ENCODE measurements at regions not wholly inside any gene's neighbourhood (a gene's known extent, or its start where the extent isn't known, plus 50 kb on each side); places are given as distances from the start of the nearest gene placed in this dataset.

DNA sequence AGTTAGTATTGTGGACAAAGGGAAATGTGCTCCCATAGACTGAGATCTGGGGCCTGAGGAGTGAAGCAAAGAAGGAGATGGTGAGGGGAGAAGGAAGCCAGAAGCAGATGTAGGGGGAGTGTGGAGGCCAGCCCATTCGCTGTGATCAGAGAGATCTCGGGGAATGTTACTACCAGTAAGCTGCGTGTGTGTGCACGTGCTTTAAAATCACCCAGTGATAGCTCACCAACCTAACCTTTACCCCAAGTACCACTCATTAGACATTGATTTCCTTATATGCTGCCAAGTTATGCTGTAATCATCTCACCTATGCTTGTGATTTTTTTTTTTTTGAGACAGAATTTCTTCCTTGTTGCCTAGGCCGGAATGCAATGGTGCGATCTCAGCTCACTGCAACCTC lies 659.1 kb downstream of the IRX1 start:
- H3K27ac ChIP-seq, result no peak overlapping the region
- TF ChIP-seq, protein P1, sequence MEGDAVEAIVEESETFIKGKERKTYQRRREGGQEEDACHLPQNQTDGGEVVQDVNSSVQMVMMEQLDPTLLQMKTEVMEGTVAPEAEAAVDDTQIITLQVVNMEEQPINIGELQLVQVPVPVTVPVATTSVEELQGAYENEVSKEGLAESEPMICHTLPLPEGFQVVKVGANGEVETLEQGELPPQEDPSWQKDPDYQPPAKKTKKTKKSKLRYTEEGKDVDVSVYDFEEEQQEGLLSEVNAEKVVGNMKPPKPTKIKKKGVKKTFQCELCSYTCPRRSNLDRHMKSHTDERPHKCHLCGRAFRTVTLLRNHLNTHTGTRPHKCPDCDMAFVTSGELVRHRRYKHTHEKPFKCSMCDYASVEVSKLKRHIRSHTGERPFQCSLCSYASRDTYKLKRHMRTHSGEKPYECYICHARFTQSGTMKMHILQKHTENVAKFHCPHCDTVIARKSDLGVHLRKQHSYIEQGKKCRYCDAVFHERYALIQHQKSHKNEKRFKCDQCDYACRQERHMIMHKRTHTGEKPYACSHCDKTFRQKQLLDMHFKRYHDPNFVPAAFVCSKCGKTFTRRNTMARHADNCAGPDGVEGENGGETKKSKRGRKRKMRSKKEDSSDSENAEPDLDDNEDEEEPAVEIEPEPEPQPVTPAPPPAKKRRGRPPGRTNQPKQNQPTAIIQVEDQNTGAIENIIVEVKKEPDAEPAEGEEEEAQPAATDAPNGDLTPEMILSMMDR (IDR thresholded peaks at IDR 0.05), result no peak
- ATAC-seq (ENCODE audit: insufficient number of reproducible peaks, low FRiP score, low read depth), result no peak
- H3K36me3 ChIP-seq, result no peaks in the 10 kb centered on the region
- no peak for DNase-seq (ENCODE audit: low spot score)
- H3K27me3 ChIP-seq (replicated peaks; ENCODE audit: insufficient read depth), result no peaks in the 10 kb centered on the region
- no peaks in the 10 kb centered on the region for H3K4me1 ChIP-seq (ENCODE audit: control insufficient read depth in 1 of 2, low read depth in 2 of 2)
- no peaks in the 10 kb centered on the region for H3K9me3 ChIP-seq
- H3K4me3 ChIP-seq, result no peak overlapping the region

DNA sequence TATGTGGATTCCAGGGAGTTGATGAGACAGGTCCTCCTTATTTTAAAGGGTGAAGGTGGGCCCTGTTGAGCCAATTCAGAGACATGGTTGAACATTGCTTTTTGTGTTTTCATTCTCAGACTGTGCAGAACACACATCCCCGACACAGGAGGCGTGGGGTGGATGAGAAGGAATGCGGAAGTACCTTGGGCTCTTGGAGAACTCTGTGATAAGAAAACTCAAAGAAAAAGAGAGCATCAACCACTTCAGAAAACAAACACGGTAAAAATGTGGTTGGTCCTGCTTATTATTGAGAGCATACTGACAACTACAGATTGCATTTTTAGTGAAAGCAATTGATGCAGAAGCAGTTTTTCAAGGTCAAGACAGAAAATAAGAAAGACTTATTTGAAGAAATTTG lies 659.8 kb downstream of the IRX1 start:
- ATAC-seq (ENCODE audit: insufficient number of reproducible peaks, low FRiP score, low read depth), result no peak
- no peak for DNase-seq (ENCODE audit: low spot score)
- no peak overlapping the region for H3K4me3 ChIP-seq
- no peaks in the 10 kb centered on the region for H3K36me3 ChIP-seq
- H3K27ac ChIP-seq, result no peak overlapping the region
- H3K9me3 ChIP-seq, result no peaks in the 10 kb centered on the region
- TF ChIP-seq, protein P1 (IDR thresholded peaks at IDR 0.05), result no peak
- H3K4me1 ChIP-seq (ENCODE audit: control insufficient read depth in 1 of 2, low read depth in 2 of 2), result no peaks in the 10 kb centered on the region
- H3K27me3 ChIP-seq (replicated peaks; ENCODE audit: insufficient read depth), result no peaks in the 10 kb centered on the region

DNA sequence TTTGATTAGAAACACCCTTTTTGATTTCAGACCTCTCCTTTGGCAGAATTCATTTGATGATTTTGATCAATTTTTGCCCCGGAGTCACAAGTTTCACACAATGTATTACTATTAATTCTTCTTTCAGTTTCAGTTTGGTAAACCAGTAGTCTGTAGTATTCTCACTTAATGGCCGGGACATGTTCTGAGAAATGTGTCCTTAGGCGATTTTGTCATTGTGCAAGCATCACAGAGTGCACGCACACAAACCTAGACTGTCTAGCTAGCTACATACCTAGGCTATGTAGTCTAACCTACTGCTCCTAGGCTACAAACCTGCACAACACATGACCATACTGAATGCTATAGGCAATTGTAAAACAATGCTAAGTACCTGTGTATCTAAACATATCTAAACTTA lies 662.5 kb downstream of the IRX1 start:
- Histone ChIP-seq H3K27me3 (replicated peaks; ENCODE audit: insufficient read depth) (no peaks in the 10 kb centered on the region), H3K4me1 (ENCODE audit: control insufficient read depth in 1 of 2, low read depth in 2 of 2) (no peaks in the 10 kb centered on the region), H3K4me3 (no peak overlapping the region), H3K9me3 (no peaks in the 10 kb centered on the region), H3K27ac (no peak overlapping the region), H3K36me3 (no peaks in the 10 kb centered on the region)
- TF ChIP-seq, protein P1 (IDR thresholded peaks at IDR 0.05), result no peak
- DNase-seq (ENCODE audit: low spot score) (no peak), ATAC-seq (ENCODE audit: insufficient number of reproducible peaks, low FRiP score, low read depth) (no peak)

DNA sequence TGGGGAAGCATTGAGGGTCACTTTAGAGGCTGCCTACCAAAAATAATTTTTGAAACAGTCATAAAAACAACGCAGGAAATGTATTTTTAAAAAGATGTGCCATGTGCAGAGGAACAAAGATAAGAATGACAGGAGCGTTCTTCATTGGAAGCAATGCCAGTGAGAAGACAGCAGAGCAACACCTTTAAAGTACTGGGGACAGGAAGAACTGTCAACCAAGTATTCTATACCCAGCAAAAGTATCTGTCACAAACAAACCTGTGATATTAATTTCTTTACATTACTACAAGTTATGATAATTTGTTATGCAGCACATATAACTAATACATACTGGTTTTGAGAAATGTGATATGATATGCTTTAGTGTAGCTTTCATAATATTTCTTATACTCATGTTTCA lies 675.6 kb downstream of the IRX1 start:
- ATAC-seq (ENCODE audit: insufficient number of reproducible peaks, low FRiP score, low read depth), result no peak
- Histone ChIP-seq H3K27me3 (replicated peaks; ENCODE audit: insufficient read depth) (no peaks in the 10 kb centered on the region), H3K27ac (no peak overlapping the region), H3K36me3 (no peaks in the 10 kb centered on the region), H3K4me1 (ENCODE audit: control insufficient read depth in 1 of 2, low read depth in 2 of 2) (no peaks in the 10 kb centered on the region), H3K9me3 (no peaks in the 10 kb centered on the region), H3K4me3 (no peak overlapping the region)
- no peak for DNase-seq (ENCODE audit: low spot score)
- TF ChIP-seq, protein P1 (IDR thresholded peaks at IDR 0.05), result no peak

DNA sequence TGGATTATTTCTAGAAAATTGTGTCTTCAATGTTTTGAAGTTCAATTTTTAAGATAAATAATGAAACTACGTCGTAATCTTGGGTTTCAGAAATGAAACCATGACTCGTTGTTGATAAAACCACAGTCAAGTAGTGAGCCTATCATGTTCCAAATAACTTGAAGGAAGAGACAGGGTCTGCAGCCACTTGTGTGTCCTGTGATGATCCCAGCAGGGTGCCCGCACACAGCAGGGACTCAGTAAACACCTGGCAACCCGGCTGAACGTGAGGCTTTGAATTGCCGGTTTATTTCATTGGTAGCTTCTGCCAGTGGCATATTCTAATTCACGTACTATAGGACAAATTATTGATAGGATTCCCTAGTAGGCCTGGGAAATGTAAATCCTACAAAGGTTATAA lies 679.6 kb downstream of the IRX1 start:
- H3K4me1 ChIP-seq (ENCODE audit: control insufficient read depth in 1 of 2, low read depth in 2 of 2), result no peaks in the 10 kb centered on the region
- H3K4me3 ChIP-seq, result no peak overlapping the region
- no peak for DNase-seq (ENCODE audit: low spot score)
- TF ChIP-seq, protein P1 (IDR thresholded peaks at IDR 0.05), result no peak
- H3K9me3 ChIP-seq, result no peaks in the 10 kb centered on the region
- no peak overlapping the region for H3K27ac ChIP-seq
- H3K36me3 ChIP-seq, result no peaks in the 10 kb centered on the region
- H3K27me3 ChIP-seq (replicated peaks; ENCODE audit: insufficient read depth), result no peaks in the 10 kb centered on the region
- ATAC-seq (ENCODE audit: insufficient number of reproducible peaks, low FRiP score, low read depth), result no peak

Measured in thoracic aorta (tissue), 2 donors.